ENCODE measurements at regions not wholly inside any gene's neighbourhood (a gene's known extent, or its start where the extent isn't known, plus 50 kb on each side); places are given as distances from the start of the nearest gene placed in this dataset.

GRCh38 chr6:137776786-137777686 is 90.0 kb upstream of the TNFAIP3 start:
- Mint-ChIP-seq H3K27me3 (no peaks in the 10 kb centered on the region), H3K9me3 (peaks cover 5% of the 10 kb centered on the region), H3K36me3 (peaks cover 5% of the 10 kb centered on the region), H3K4me1 (no peaks in the 10 kb centered on the region), H3K27ac (no peak overlapping the region), H3K4me3 (no peak overlapping the region)
- ATAC-seq (ENCODE audit: low read depth) (no peak), DNase-seq (no peak)
- POLR2A ChIA-PET, result no interaction called here

DNA sequence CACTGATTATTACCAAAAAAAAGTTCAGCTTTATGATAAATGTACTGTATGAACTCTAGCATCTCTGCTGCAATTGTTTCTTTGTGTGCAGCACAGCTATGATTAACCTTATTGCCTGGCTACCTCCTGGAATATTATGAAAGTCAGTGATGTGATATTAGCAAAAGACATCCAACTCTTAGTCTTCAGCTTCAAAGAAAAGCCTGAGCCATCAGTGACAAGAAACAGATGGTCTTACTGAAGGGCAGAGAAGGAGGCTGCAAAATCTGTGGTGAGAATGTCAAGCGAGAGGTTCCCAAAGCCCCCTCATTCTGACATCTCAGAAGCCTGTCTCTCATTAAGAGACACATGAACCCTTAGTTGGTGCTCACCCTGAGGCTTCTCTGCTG is 89.4 kb upstream of the TNFAIP3 start:
- POLR2A ChIA-PET, result no interaction called here
- peaks cover 5% of the 10 kb centered on the region for H3K36me3 Mint-ChIP-seq
- H3K4me1 Mint-ChIP-seq, result no peaks in the 10 kb centered on the region
- ATAC-seq (ENCODE audit: low read depth) (no peak), DNase-seq (no peak)
- H3K27me3 Mint-ChIP-seq, result no peaks in the 10 kb centered on the region
- H3K4me3 Mint-ChIP-seq, result no peak overlapping the region
- H3K9me3 Mint-ChIP-seq, result peaks cover 5% of the 10 kb centered on the region
- no peak overlapping the region for H3K27ac Mint-ChIP-seq

DNA sequence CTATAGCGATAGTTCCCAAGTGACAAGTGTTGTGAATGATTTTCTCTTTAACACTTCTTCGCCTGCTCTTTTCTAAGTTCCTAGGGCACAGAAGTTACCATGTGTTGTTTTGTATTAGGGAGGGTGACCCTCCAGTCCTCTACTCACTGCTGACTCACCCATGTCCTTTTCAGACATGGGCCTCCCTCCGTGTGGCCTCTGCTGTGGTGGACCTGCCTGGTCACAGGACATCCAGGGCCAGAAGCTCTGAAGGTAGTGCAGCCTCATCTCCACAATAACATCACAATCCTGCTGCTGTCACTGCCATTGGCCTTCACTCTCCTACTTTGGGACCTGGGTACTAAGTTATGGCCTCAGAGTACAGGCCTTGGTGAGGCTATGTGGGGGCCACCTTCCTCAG is 87.1 kb upstream of the TNFAIP3 start:
- POLR2A ChIA-PET, result no interaction called here
- Mint-ChIP-seq H3K4me3 (no peak overlapping the region), H3K9me3 (no peaks in the 10 kb centered on the region), H3K36me3 (no peaks in the 10 kb centered on the region), H3K27me3 (no peaks in the 10 kb centered on the region), H3K27ac (no peak overlapping the region), H3K4me1 (no peaks in the 10 kb centered on the region)
- ATAC-seq (ENCODE audit: low read depth), result no peak
- no peak for DNase-seq

DNA sequence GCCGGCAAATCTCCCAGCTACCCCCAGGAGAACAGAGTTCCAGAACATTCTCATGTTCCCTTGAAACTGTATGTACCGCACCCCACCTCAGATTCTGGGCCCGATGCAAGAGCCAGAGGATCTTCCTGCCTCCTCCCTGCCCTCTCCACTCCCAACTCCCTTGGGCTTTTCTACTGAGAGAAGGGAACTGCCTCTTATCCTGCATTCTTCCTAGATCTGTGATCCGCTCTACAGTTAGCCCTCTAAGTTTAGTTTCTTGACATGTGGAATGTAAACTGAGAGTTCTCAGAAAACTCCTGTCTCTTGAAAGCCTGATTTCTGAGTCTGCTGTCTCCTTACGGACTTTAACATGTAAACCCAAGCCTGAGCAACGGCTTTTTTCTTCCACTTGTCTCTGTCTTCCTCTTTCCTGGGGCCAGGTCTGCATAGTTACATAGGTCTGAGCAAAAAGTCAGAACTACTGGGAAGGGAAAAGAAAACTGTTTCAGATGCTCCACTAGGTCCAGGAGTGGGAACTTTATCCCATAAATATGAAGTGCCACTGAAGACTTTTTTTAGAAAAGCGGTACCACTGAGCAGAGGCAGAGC is 86.5 kb upstream of the TNFAIP3 start:
- Mint-ChIP-seq H3K36me3 (no peaks in the 10 kb centered on the region), H3K9me3 (no peaks in the 10 kb centered on the region), H3K4me3 (no peak overlapping the region), H3K27me3 (no peaks in the 10 kb centered on the region), H3K27ac (no peak overlapping the region), H3K4me1 (no peaks in the 10 kb centered on the region)
- DNase-seq, result no peak
- POLR2A ChIA-PET, result no interaction called here
- ATAC-seq (ENCODE audit: low read depth), result no peak

- Mint-ChIP-seq H3K27ac (no peak overlapping the region), H3K27me3 (no peaks in the 10 kb centered on the region), H3K36me3 (no peaks in the 10 kb centered on the region), H3K9me3 (no peaks in the 10 kb centered on the region), H3K4me3 (no peak overlapping the region), H3K4me1 (no peaks in the 10 kb centered on the region)
- POLR2A ChIA-PET, result interaction anchor here (0.7 kb wide), 1 partner anchor 24 kb away, joined by 4 read pairs; no protein-coding TSS in a partner anchor
- DNase-seq (no peak), ATAC-seq (ENCODE audit: low read depth) (no peak)
Observed at GRCh38 chr6:137781639-137782038, 85.4 kb upstream of the TNFAIP3 start.

DNA sequence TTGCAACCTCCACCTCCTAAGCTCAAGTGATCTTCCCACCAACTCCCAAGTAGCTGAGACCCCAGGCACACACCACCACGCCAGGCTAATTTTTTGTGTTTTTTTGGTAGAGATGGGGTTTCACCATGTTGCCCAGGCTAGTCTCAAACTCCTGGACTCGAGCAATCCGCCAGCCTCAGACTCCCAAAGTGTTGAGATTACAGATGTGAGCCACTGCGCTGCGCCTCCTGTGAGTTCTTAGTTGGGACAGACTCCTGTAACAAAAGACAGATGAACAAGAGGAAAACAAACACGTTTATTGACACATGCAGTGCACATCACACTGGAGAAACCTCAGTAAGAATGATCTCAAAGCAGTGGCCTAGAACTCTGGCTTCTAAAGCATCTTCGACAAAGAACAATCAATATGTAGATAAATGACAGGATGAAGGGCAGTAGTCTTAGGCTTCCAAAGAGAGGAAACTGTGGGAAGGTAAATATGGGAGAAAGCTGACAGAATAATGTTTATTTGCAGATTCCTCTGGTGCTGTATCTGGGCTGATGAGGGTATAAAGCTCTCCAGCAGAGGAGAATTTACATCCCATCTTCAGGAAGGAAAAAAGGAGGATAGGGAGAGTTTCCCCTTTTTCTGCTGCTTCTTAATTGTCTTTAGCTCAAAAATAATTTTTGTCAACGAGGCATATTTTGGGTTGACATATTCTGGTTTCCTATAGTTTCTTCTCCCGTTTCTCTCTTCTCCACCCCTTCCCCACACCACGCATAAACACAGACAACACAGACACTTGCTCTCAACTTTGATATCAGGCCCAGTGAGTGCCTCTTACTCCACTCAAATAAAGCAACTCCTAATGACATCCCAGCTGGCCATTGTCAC is 84.7 kb upstream of the TNFAIP3 start:
- no peaks in the 10 kb centered on the region for H3K4me1 Mint-ChIP-seq
- DNase-seq (no peak), ATAC-seq (ENCODE audit: low read depth) (no peak)
- no peaks in the 10 kb centered on the region for H3K27me3 Mint-ChIP-seq
- no peaks in the 10 kb centered on the region for H3K9me3 Mint-ChIP-seq
- no peak overlapping the region for H3K4me3 Mint-ChIP-seq
- POLR2A ChIA-PET, result interaction anchor here (0.7 kb wide), 1 partner anchor 25 kb away, joined by 4 read pairs; no protein-coding TSS in a partner anchor
- H3K27ac Mint-ChIP-seq, result no peak overlapping the region
- H3K36me3 Mint-ChIP-seq, result no peaks in the 10 kb centered on the region

DNA sequence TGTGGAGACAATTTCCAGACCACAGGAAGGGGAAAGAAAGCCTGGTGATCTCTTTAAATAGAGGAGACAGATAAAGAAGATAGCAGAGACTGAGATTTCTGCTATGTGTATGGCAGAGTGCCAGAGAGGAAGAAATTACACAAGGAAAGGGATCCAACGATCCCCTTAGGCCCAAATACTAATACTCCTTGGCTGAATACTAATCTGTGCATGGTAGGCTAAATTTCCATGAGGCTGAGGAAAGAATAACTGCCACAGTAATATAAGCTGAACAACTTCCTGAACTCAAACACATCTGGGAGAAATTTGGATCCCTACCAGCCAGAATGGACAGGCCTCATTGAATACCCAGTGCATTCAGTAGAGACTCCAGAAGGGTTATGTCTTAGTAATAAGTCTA is 83.3 kb upstream of the TNFAIP3 start:
- Mint-ChIP-seq H3K9me3 (no peaks in the 10 kb centered on the region), H3K4me3 (no peak overlapping the region), H3K27me3 (no peaks in the 10 kb centered on the region), H3K4me1 (peaks cover 4% of the 10 kb centered on the region), H3K27ac (no peak overlapping the region), H3K36me3 (no peaks in the 10 kb centered on the region)
- ATAC-seq (ENCODE audit: low read depth), result no peak
- no peak for DNase-seq
- POLR2A ChIA-PET, result no interaction called here

DNA sequence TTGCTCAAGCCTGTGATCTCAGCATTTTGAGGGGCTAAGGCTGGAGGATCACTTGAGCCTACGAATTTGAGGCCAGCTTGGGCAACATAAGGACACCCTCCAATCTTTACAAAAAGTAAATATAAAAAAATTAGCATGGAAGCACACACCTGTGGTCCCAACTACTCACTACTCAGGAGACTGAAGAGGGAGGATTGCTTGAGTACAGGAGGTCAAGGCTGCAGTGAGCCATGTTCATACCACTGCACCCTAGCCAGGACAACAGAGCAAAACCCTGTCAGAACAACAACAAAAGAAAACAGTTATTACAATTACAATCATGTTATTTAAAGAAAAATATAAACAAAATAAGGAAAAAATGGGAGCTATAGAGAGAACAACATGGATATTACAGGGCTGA is 82.5 kb upstream of the TNFAIP3 start:
- Mint-ChIP-seq H3K27ac (no peak overlapping the region), H3K4me3 (no peak overlapping the region), H3K9me3 (no peaks in the 10 kb centered on the region), H3K27me3 (no peaks in the 10 kb centered on the region), H3K4me1 (peaks cover 4% of the 10 kb centered on the region), H3K36me3 (no peaks in the 10 kb centered on the region)
- ATAC-seq (ENCODE audit: low read depth), result no peak
- no peak for DNase-seq
- POLR2A ChIA-PET, result no interaction called here

DNA sequence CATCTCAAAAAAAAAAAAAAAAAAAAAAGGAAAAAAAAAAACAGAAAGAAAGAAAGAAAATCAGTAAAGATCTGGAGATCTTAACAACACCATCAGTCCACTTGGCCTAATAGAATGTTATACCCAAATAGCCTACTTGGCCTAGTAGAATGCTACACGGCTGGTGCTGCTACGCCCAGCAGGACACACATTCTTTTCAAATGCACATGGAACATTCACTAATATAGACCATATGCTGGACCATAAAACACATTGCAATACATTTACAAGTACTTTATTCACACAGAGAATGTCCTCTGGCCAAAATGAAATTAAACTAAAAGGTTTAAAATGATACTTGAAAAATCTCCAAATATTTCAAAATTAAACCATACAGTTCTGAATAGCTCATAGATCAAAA is 80.0 kb upstream of the TNFAIP3 start:
- POLR2A ChIA-PET, result no interaction called here
- Mint-ChIP-seq H3K36me3 (peaks cover 3% of the 10 kb centered on the region), H3K9me3 (peaks cover 1% of the 10 kb centered on the region), H3K4me1 (peaks cover 21% of the 10 kb centered on the region), H3K27ac (no peak overlapping the region), H3K4me3 (no peak overlapping the region), H3K27me3 (no peaks in the 10 kb centered on the region)
- no peak for DNase-seq
- ATAC-seq (ENCODE audit: low read depth), result no peak

- POLR2A ChIA-PET, result no interaction called here
- Mint-ChIP-seq H3K9me3 (peaks cover 1% of the 10 kb centered on the region), H3K27me3 (no peaks in the 10 kb centered on the region), H3K36me3 (peaks cover 3% of the 10 kb centered on the region), H3K4me1 (peaks cover 25% of the 10 kb centered on the region), H3K4me3 (no peak overlapping the region), H3K27ac (no peak overlapping the region)
- DNase-seq (no peak), ATAC-seq (ENCODE audit: low read depth) (no peak)
Observed at GRCh38 chr6:137788248-137788647, 78.8 kb upstream of the TNFAIP3 start.

DNA sequence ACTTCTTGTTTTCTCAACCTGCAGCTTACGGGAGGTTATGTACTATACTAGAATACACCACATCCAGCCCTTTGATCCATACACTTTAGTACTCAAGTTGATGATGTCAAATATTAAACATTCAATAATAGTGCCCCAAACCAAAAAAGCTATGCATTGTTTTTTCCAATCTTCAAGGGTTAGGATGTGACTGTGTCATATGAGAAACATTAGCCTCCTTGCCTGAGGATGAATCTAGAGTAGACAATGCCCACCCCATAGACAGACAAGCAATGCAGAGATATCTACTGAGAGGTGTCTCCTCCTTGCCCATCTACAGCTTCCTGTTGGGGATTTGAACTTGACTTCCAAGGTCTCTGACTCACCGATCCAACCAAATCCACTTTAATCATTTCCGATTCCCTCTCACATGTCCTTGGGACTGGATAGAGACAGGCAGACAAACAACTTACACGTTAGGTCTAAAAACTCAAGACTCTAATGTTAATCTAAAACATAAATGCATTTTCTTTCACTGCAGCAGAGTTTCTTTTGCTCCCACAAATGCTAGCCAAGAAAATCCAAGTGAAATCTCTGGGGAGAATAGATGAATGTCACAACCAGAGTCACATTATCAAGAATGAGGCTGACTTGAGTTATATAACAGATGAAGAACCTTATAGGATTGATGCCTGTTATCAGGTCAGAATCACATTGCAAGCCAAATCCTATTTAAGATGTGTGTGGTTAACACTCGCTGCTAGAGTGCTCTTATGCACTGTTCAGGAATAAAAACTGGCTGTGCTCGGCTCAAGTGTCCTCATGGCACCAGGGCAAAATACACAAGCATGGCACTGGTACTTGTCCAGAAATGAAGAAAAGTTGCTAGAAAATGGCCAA is 75.5 kb upstream of the TNFAIP3 start:
- H3K4me1 Mint-ChIP-seq, result peaks cover 48% of the 10 kb centered on the region
- peak overlapping the region; percentile 39 for H3K4me3 Mint-ChIP-seq
- peaks cover 5% of the 10 kb centered on the region for H3K36me3 Mint-ChIP-seq
- no peaks in the 10 kb centered on the region for H3K27me3 Mint-ChIP-seq
- no peak for DNase-seq
- no peak for ATAC-seq (ENCODE audit: low read depth)
- H3K9me3 Mint-ChIP-seq, result peaks cover 1% of the 10 kb centered on the region
- H3K27ac Mint-ChIP-seq, result peak overlapping the region; percentile 35
- POLR2A ChIA-PET, result interaction anchor here (1.3 to 1.6 kb wide), 2 partner anchors 8 to 37 kb away, joined by 3 to 6 read pairs; no protein-coding TSS in a partner anchor

DNA sequence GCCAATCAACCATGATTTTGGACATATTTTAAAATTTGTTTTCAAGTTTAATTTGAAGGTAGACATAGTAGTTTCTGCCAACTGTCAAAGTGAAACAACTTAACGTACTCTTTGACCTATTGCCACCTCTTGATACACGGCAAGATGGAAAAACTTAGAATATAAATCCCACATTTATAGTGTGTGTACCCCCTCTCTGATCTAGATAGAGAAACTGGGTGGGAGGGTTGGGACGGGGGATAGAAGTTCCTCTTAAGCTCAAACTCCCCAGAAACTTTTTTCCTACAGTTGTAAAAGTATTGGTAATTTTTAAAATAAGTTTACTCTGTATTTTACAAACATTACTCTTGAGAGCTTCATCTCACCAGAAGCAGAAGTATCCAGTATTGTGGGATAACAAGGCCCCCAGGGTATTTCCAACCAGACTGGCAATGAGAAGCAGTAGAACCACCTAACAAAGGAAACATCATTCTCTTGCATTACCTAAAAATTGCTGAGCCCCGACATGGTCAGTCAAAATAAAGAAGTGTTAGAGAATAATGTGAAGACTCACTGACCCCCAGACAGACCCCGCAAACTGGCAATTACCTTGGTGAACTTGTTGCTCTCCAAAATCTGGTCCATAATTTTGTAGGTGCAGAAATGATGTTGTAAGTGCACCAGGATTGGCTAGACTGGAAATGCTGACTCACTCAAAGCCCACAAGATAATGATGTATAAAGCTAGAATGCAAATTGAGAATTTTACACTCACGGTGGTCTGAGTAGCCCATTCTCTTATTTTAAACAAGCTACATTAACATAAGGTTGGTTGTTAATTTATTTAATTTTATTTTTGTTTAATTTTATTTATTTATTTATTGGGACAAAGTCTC is 74.7 kb upstream of the TNFAIP3 start:
- Mint-ChIP-seq H3K36me3 (peaks cover 5% of the 10 kb centered on the region), H3K27me3 (no peaks in the 10 kb centered on the region), H3K4me1 (peaks cover 51% of the 10 kb centered on the region), H3K9me3 (peaks cover 1% of the 10 kb centered on the region), H3K4me3 (peak overlapping the region; percentile 39), H3K27ac (peak overlapping the region; percentile 35)
- POLR2A ChIA-PET, result interaction anchor here (0.6 kb wide), 1 partner anchor 561 kb away, joined by 4 read pairs; no protein-coding TSS in a partner anchor
- ATAC-seq (ENCODE audit: low read depth) (no peak), DNase-seq (no peak)
